GM21447 (cell line): ENCODE measurements at regions not wholly inside any gene's neighbourhood (a gene's known extent, or its start where the extent isn't known, plus 50 kb on each side); places are given as distances from the start of the nearest gene placed in this dataset.
A peak's percentile ranks its signal among the peaks of the same experiment; 100 is the strongest.
"Not testable (repeated sequence)": the region's sequence is repeated elsewhere in the genome, so short reads cannot be mapped to it uniquely, and the experiment has no call there.

Experiments used
- ATAC-seq: cut with Tn5 transposase; IDR thresholded peaks from one replicate; pipeline ENCODE4 v1.9.1; 2021; ENCODE audit not compliant: unreplicated experiment

GRCh38 chr3:72171946-72172345, 387.0 kb upstream of the PROK2 start:
- no peak for ATAC-seq

GRCh38 chr3:72171463-72171881, 386.5 kb upstream of the PROK2 start:
- no peak for ATAC-seq

GRCh38 chr3:72169561-72170472, 384.9 kb upstream of the PROK2 start:
- no peak for ATAC-seq

GRCh38 chr3:72169120-72169519, 384.2 kb upstream of the PROK2 start:
- ATAC-seq: no peak

GRCh38 chr3:72165808-72166207, 380.9 kb upstream of the PROK2 start:
- no peak for ATAC-seq

GRCh38 chr3:72165317-72165716, 380.4 kb upstream of the PROK2 start:
- no peak for ATAC-seq

GRCh38 chr3:72164635-72164978, 379.7 kb upstream of the PROK2 start:
- no peak for ATAC-seq

- ATAC-seq: peak; percentile 90
Measured at GRCh38 chr3:72163809-72164634, 379.1 kb upstream of the PROK2 start.

- no peak for ATAC-seq
Measured at GRCh38 chr3:72162649-72163184, 377.8 kb upstream of the PROK2 start.

- no peak for ATAC-seq
Measured at GRCh38 chr3:72161881-72162595, 377.1 kb upstream of the PROK2 start.

GRCh38 chr3:72161285-72161684, 376.3 kb upstream of the PROK2 start:
- ATAC-seq: not testable (repeated sequence)

- ATAC-seq: no peak
Measured at GRCh38 chr3:72160351-72160750, 375.4 kb upstream of the PROK2 start.

- ATAC-seq: no peak
Measured at GRCh38 chr3:72159487-72159886, 374.5 kb upstream of the PROK2 start.

- no peak for ATAC-seq
Measured at GRCh38 chr3:72158639-72159326, 373.8 kb upstream of the PROK2 start.

GRCh38 chr3:72157748-72158638, 373.0 kb upstream of the PROK2 start:
- ATAC-seq: peak; percentile 65

- no peak for ATAC-seq
Measured at GRCh38 chr3:72155391-72156064, 370.6 kb upstream of the PROK2 start.

- ATAC-seq: no peak
Measured at GRCh38 chr3:72154391-72155335, 369.7 kb upstream of the PROK2 start.
